HG03064 (cell line): ENCODE measurements at regions not wholly inside any gene's neighbourhood (a gene's known extent, or its start where the extent isn't known, plus 50 kb on each side); places are given as distances from the start of the nearest gene placed in this dataset.

ENCODE experiments used
- ATAC-seq: cut with Tn5 transposase; IDR thresholded peaks from one replicate; pipeline ENCODE4 v1.9.1; 2021; ENCODE audit warnings: low read depth; ENCODE audit not compliant: unreplicated experiment

GRCh38 chr3:5304188-5304587, 116.7 kb downstream of the EDEM1 start:
- no peak for ATAC-seq

DNA sequence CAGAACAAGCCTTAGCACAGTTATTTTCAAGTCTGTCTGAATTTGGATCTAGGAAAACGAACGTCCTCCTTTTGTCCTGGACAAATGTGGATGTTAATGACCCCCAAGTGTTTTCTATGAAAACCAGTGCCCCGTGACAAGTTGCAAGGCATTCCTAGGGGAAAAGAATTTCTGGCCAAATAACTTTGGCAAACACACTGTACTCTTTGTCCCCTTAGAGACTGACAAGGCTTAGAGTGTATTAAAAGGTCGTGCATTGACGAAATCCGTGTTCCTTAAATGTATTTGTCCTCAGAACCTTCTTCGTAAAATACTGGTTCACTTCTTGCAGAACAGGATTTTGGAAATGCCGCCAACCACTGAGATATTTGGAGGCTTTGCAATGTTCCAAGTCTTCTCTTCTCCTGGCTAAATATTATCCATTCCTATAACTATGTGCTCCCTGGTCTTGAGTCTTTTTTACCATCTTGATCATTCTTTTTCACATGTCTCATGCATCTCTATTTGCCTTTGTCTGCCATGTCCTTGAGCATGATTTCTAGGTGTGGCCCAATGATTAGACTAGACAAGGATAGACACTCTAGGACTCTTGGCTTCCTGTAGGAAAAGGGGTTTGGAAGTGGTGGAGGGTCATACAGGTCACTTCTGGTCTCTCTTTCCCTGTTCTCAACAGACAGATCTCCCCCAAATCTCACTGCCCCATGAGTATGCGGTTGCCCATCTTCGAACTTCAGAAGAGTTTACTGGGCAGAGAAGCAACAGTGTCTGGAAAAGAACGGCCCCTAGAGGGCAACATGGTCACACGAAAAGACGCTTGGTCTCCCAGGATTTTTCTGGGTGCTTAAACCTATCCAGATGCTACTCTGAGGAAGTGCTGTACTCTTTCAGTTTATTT, 117.5 kb downstream of the EDEM1 start:
- no peak for ATAC-seq

DNA sequence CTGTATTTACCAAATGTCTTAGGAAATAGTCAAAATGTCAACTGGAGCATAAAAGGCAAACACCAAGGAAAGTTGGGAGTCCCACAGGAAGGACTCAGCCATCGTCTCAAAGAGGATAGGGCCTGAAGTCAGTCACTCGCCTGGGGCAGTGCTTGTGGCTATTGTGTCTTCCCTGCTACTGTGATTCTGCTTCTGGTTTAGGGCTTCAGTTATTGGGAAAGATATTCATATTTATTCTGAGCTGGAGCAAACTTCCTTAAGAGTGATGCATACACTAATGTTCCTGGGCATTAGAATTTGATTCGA, 118.1 kb downstream of the EDEM1 start:
- no peak for ATAC-seq

- ATAC-seq, result no peak
Observed at GRCh38 chr3:5309171-5309570, 121.7 kb downstream of the EDEM1 start.

GRCh38 chr3:5309602-5310001, 122.1 kb downstream of the EDEM1 start:
- no peak for ATAC-seq

GRCh38 chr3:5310509-5310908, 123.0 kb downstream of the EDEM1 start:
- no peak for ATAC-seq

GRCh38 chr3:5312290-5312689, 124.8 kb downstream of the EDEM1 start:
- no peak for ATAC-seq

DNA sequence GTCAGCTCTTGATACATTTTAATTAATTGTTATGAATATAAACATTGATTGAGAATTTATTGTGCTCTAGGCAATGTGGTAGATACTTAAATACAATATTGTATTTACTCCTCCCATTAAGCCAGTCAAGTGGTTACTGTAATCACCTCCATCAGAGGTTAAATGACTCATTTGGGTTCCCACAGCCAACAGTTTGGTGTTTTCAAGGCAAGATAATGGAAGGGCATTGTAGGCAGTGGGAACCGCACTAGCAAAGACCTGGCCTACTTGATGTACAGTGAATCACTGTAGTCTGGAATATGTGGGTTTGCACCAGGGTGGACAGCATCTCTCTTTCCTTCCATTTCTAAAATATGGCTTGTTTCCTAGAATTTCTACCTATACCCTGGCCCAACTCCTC, 127.4 kb downstream of the EDEM1 start:
- ATAC-seq, result no peak

DNA sequence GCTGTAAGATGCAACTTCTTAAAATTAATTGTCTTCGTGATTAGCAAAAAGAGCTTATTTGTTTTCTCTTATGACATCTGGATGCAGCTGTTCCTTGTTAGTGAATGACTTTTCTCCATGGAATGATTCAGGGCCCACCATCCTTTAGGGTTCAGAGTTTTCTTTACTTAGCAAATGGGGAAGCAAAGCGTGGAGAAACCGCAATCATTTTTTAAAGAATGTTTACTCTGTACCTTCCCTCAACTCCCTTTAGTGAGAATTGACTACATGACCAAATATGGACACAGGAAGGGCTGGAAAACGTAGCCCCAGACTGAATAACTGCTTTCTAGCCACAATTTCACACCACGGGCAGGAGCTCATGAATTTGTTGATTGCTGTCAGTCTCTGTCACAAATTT, 130.1 kb downstream of the EDEM1 start:
- no peak for ATAC-seq

GRCh38 chr3:5319454-5319853, 131.9 kb downstream of the EDEM1 start:
- no peak for ATAC-seq

GRCh38 chr3:5321666-5322340, 134.3 kb downstream of the EDEM1 start:
- ATAC-seq, result no peak

DNA sequence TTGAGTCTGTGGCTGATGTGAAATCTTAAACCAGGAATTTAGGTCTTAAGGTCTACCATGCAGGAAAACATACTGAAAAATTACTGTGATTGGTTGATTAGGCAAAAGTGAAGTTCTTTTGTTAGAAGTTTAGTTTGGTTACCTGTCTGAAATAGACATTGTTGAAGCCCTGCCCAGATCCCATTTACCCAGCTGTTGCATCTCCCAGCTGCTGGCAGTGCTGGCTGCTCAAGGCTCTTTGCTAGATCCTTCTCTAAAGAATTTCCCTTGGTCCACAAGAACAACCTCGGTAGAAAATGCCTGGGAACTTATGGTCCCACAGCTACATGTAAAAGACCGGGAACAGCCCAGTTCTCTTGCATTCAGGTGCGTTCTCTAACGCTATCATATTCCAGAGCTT, 137.3 kb downstream of the EDEM1 start:
- no peak for ATAC-seq

DNA sequence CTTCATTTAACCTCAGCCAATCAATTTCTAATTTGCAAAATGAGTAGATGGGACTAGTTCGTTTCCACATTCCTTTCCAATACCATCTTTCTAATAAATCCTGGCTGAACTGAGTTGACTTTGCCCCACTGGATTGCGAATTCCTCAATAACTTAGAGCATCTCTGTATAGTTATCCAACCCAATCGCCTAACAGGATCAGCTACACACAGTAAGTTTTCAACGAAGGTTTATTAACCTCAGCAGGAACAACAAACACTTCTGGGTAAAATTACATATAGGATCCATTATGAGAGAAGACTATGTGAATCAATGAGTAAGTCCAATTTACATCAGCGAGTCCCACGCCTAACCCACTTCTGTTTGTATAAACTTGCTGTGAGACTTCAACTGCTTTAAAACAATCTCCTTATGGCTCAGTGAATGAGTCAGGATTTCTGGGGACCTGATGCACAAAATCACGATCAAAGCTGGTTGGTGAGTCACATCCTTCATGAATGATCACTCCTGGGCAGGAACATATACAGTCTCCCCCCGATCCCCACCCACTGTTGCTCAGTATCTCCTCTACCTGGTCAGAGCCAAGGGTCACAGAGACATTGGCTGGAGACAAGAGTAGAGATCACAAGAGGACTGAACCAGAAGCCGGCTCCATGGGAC, 142.8 kb downstream of the EDEM1 start:
- ATAC-seq, result no peak

DNA sequence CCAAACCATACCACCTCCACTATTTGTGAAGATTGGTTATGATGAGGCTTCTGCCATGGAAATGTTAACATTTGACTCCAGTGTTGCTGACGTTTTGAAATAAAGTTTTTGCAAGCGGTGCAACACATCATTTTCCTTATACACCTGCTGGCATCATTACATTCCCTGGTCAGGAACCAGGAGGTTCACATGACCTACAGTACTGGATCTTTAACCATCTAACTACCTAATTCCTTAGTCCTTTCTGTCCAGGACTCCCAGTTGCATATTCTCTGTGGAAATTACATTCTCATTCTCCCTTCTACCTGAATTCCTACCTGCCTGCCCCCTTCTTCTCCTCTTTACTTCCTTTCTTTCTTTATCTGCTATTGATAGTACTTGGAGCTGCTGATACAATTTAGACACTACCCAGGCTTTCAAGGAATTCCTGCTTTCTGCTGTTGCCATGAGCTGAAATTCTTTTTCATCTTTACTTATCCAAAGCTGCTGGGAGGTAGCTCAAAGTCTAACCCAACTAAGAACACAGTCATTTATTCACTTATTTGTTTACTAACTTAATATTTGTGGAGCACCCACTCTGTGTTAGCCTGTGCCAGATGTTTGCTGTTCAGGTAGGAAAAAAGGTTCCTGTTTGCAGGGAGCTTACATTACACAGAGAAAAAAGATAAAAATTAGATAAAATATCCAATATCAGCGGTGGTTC, 144.2 kb downstream of the EDEM1 start:
- no peak for ATAC-seq

DNA sequence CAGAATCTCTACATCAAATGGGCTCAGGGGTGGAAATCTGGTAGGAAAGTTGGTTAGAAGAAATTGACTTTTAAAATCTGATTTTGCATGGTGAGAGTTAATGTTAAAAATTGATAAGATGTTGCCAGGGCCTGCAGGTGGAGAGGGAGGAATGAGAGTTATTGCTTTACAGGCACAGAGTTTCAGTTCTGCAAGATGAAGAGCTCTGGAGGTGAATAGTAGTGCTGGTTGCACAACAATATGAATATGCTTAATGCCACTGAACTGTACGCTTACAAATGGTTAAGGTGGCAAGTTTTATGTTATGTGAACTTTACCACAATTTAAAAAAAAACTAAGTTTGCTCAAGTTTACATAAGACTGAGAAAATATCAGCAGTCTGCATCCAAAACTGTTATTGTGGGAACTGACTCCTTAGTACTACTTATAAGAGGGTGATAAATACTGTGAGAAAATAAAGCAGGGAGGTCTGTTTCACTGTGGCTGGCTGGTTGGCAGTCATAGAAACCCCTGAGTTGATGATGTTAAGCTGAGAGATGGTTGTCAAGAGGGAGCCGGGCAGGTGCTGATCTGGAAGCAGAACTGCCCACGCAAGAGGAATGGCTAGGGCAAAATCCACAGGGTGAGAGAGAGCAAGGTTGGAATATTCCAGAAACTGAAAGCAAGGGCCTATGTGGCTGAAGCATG, 144.9 kb downstream of the EDEM1 start:
- ATAC-seq, result no peak

GRCh38 chr3:5339967-5340535, 152.5 kb downstream of the EDEM1 start:
- no peak for ATAC-seq

DNA sequence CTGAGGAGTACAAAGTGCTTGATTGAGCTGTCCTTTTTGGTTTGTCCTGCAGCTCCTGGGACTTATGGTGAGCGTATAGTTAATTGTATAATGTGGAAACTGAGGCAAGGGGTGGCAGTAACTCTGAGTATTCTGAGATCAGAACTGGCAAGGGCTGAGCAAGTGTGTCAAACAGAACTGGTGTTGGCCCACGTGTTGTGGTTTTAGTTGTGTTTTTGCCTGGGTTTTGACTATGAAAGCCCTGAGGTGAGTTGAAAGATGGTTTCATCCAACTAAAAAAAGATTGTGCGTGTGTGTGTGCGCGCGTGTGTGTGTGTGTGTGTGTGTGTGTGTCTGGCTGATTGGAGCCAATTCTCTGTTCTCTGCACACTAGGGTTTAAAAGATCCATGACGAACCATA, 154.1 kb downstream of the EDEM1 start:
- ATAC-seq, result no peak

GRCh38 chr3:5343459-5343858, 156.0 kb downstream of the EDEM1 start:
- ATAC-seq, result no peak

DNA sequence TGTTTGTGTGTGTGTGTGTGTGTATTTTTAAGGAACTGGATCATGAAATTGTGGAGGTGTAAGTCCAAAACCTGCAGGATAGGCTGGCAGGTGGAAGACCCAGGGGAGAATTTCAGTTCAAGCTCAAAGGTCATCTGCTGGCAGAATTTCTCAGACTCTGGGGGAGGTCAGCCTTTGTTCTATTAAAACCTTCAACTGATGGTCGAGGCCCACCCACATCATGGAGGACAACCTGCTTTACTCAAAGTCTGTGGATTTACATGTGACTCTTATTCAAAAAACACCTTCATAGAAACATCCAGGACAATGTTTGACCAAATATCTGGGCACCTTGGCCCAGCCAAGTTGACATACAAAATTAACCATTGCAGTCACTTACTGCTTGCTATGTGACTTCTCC, 157.2 kb downstream of the EDEM1 start:
- no peak for ATAC-seq

DNA sequence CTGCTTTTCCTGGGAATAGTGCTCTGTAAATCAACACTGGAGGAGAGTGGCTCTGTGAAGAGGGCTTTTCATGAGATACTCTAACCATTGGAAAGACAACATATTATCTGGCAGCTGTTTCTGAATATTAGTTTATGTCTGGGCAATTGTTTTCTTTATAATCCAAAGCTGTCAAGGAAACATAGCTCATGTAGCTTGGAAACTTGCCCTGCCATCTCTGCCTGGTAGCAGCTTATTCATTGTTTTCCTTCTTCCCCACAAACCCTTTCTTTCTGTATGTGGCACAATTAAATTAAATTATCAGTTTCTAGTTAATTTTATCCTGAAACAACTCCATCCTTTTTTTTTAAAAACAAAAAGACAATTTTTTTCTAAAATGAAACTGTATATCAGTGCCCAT, 160.0 kb downstream of the EDEM1 start:
- ATAC-seq, result no peak
